ENCODE measurements at regions not wholly inside any gene's neighbourhood (a gene's known extent, or its start where the extent isn't known, plus 50 kb on each side); places are given as distances from the start of the nearest gene placed in this dataset.

GRCh38 chr13:111475488-111475887 is 155.0 kb downstream of the TEX29 start:
- no peak for TF ChIP-seq CTCF (conservative IDR thresholded peaks at IDR 0.05; ENCODE audit: low read length)
- TF ChIP-seq EZH2phosphoT487 (IDR thresholded peaks at IDR 0.05; ENCODE audit: borderline replicate concordance) = no peak

Data from Loucy (cell line).